Renal cortex interstitium (tissue), 11 donors: ENCODE measurements at regions not wholly inside any gene's neighbourhood (a gene's known extent, or its start where the extent isn't known, plus 50 kb on each side); places are given as distances from the start of the nearest gene placed in this dataset.
"Not testable (repeated sequence)": the region's sequence is repeated elsewhere in the genome, so short reads cannot be mapped to it uniquely, and the experiment has no call there.

Experiments used
- DNase-seq, 11 donors: peaks; one replicate each; pipeline ENCODE4 v3.0.0-alpha.2; 2013; ENCODE audit warnings: low read depth in 9 of 11, low spot score in 4 of 11; ENCODE audit errors: extremely low read depth in 1 of 11

- peak in 3 of 11 donors; percentile 8 to 35 (median 8) for DNase-seq
These were observed 87.7 kb upstream of the NOX3 start for GRCh38 chr6:155543166-155543847.

GRCh38 chr6:155542036-155542435 lies 86.4 kb upstream of the NOX3 start:
- no peak for DNase-seq

- DNase-seq = no peak
These were observed 83.2 kb upstream of the NOX3 start for GRCh38 chr6:155538708-155539390.

- no peak for DNase-seq
These were observed 79.0 kb upstream of the NOX3 start for GRCh38 chr6:155534678-155535077.

GRCh38 chr6:155530219-155530834 lies 74.7 kb upstream of the NOX3 start:
- peak in 4 of 11 donors; percentile 3 to 19 (median 14) for DNase-seq

GRCh38 chr6:155529814-155530213 lies 74.2 kb upstream of the NOX3 start:
- DNase-seq = not testable (repeated sequence)

- DNase-seq = peak in 4 of 11 donors; percentile 10 to 28 (median 20)
These were observed 73.4 kb upstream of the NOX3 start for GRCh38 chr6:155528982-155529453.

GRCh38 chr6:155528335-155528734 lies 72.7 kb upstream of the NOX3 start:
- DNase-seq = no peak

- DNase-seq = no peak
These were observed 71.8 kb upstream of the NOX3 start for GRCh38 chr6:155527443-155527842.

GRCh38 chr6:155523821-155524651 lies 68.4 kb upstream of the NOX3 start:
- DNase-seq = no peak

GRCh38 chr6:155521719-155522118 lies 66.1 kb upstream of the NOX3 start:
- no peak for DNase-seq

GRCh38 chr6:155520078-155520477 lies 64.4 kb upstream of the NOX3 start:
- DNase-seq = no peak

GRCh38 chr6:155519176-155519738 lies 63.6 kb upstream of the NOX3 start:
- no peak for DNase-seq

- no peak for DNase-seq
These were observed 61.7 kb upstream of the NOX3 start for GRCh38 chr6:155517294-155517693.

GRCh38 chr6:155510879-155511278 lies 55.2 kb upstream of the NOX3 start:
- no peak for DNase-seq

GRCh38 chr6:155509743-155510475 lies 54.3 kb upstream of the NOX3 start:
- DNase-seq = no peak

- DNase-seq = no peak
These were observed 50.0 kb upstream of the NOX3 start for GRCh38 chr6:155505608-155505989.
